ENCODE measurements at regions not wholly inside any gene's neighbourhood (a gene's known extent, or its start where the extent isn't known, plus 50 kb on each side); places are given as distances from the start of the nearest gene placed in this dataset.
"Not testable (repeated sequence)": the region's sequence is repeated elsewhere in the genome, so short reads cannot be mapped to it uniquely, and the experiment has no call there.

GRCh38 chr16:7820816-7821215 is 488.2 kb downstream of the RBFOX1 start:
- ATAC-seq: no peak
- intact Hi-C loops (cut with micrococcal nuclease): no loop called here
- no peak for DNase-seq

- ATAC-seq (no peak), DNase-seq (no peak)
- intact Hi-C loops (cut with micrococcal nuclease): no loop called here
These were observed 473.2 kb downstream of the RBFOX1 start for GRCh38 chr16:7805686-7806396.

GRCh38 chr16:7804635-7805195 is 472.1 kb downstream of the RBFOX1 start:
- no peak for ATAC-seq
- intact Hi-C loops (cut with micrococcal nuclease): no loop called here
- no peak for DNase-seq

GRCh38 chr16:7792346-7792745 is 459.7 kb downstream of the RBFOX1 start:
- intact Hi-C loops (cut with micrococcal nuclease): no loop called here
- DNase-seq (no peak), ATAC-seq (no peak)

GRCh38 chr16:7791028-7791590 is 458.5 kb downstream of the RBFOX1 start:
- ATAC-seq (no peak), DNase-seq (no peak)
- intact Hi-C loops (cut with micrococcal nuclease): no loop called here

GRCh38 chr16:7775072-7775488 is 442.4 kb downstream of the RBFOX1 start:
- DNase-seq (no peak), ATAC-seq (no peak)
- intact Hi-C loops (cut with micrococcal nuclease): no loop called here

- DNase-seq (no peak), ATAC-seq (no peak)
- intact Hi-C loops (cut with micrococcal nuclease): no loop called here
These were observed 440.1 kb downstream of the RBFOX1 start for GRCh38 chr16:7772722-7773121.

GRCh38 chr16:7769091-7769490 is 436.4 kb downstream of the RBFOX1 start:
- ATAC-seq; intact Hi-C loops (cut with micrococcal nuclease); DNase-seq: not testable (repeated sequence)

GRCh38 chr16:7765079-7765550 is 432.5 kb downstream of the RBFOX1 start:
- ATAC-seq (no peak), DNase-seq (no peak)
- intact Hi-C loops (cut with micrococcal nuclease): no loop called here

GRCh38 chr16:7763111-7763510 is 430.5 kb downstream of the RBFOX1 start:
- intact Hi-C loops (cut with micrococcal nuclease): no loop called here
- DNase-seq (no peak), ATAC-seq (no peak)

Measured in left ventricle myocardium superior (tissue), 1 donor.